Kidney glomerular epithelial cell (primary cell): ENCODE measurements at regions not wholly inside any gene's neighbourhood (a gene's known extent, or its start where the extent isn't known, plus 50 kb on each side); places are given as distances from the start of the nearest gene placed in this dataset.

Experiments used
- DNase-seq: peaks from one replicate; lab custom pipeline; 2025; lab: John Stamatoyannopoulos, UW

- no peak for DNase-seq
Observed at GRCh38 chr6:51410453-51410852, 591.8 kb downstream of the TFAP2B start.

GRCh38 chr6:51411496-51412125 is 592.9 kb downstream of the TFAP2B start:
- no peak for DNase-seq

- no peak for DNase-seq
Observed at GRCh38 chr6:51414361-51414760, 595.7 kb downstream of the TFAP2B start.

GRCh38 chr6:51415501-51415900 is 596.8 kb downstream of the TFAP2B start:
- no peak for DNase-seq

GRCh38 chr6:51429017-51429712 is 610.5 kb downstream of the TFAP2B start:
- DNase-seq: no peak

- no peak for DNase-seq
Observed at GRCh38 chr6:51430589-51430988, 611.9 kb downstream of the TFAP2B start.

- DNase-seq: no peak
Observed at GRCh38 chr6:51432481-51432880, 613.8 kb downstream of the TFAP2B start.

GRCh38 chr6:51450248-51450957 is 631.7 kb downstream of the TFAP2B start:
- no peak for DNase-seq

GRCh38 chr6:51450958-51451357 is 632.3 kb downstream of the TFAP2B start:
- no peak for DNase-seq

- DNase-seq: no peak
Observed at GRCh38 chr6:51456282-51456681, 631.1 kb downstream of the PKHD1 start.

GRCh38 chr6:51459958-51460357 is 627.5 kb downstream of the PKHD1 start:
- no peak for DNase-seq

- DNase-seq: no peak
Observed at GRCh38 chr6:51462896-51463295, 624.5 kb downstream of the PKHD1 start.

- no peak for DNase-seq
Observed at GRCh38 chr6:51463321-51463720, 624.1 kb downstream of the PKHD1 start.

- DNase-seq: no peak
Observed at GRCh38 chr6:51464956-51465355, 622.5 kb downstream of the PKHD1 start.

- DNase-seq: no peak
Observed at GRCh38 chr6:51466427-51466826, 621.0 kb downstream of the PKHD1 start.

GRCh38 chr6:51467231-51467952 is 620.0 kb downstream of the PKHD1 start:
- no peak for DNase-seq

GRCh38 chr6:51468704-51469103 is 618.7 kb downstream of the PKHD1 start:
- DNase-seq: no peak

GRCh38 chr6:51472745-51473487 is 614.5 kb downstream of the PKHD1 start:
- DNase-seq: no peak

GRCh38 chr6:51474022-51474975 is 613.1 kb downstream of the PKHD1 start:
- no peak for DNase-seq

GRCh38 chr6:51477711-51478311 is 609.6 kb downstream of the PKHD1 start:
- DNase-seq: no peak
